NCI-H2081 treated with DMSO at 0.1 percent for 48 hours (cell line): ENCODE measurements at regions not wholly inside any gene's neighbourhood (a gene's known extent, or its start where the extent isn't known, plus 50 kb on each side); places are given as distances from the start of the nearest gene placed in this dataset.
"Not testable (repeated sequence)": the region's sequence is repeated elsewhere in the genome, so short reads cannot be mapped to it uniquely, and the experiment has no call there.

Experiments
- DNase-seq: peaks from one replicate; lab custom pipeline; 2025; lab: John Stamatoyannopoulos, UW

- no peak for DNase-seq
Observed at GRCh38 chr15:59833366-59833765, 144.2 kb upstream of the BNIP2 start.

GRCh38 chr15:59830873-59831272 lies 141.8 kb upstream of the BNIP2 start:
- no peak for DNase-seq

DNA sequence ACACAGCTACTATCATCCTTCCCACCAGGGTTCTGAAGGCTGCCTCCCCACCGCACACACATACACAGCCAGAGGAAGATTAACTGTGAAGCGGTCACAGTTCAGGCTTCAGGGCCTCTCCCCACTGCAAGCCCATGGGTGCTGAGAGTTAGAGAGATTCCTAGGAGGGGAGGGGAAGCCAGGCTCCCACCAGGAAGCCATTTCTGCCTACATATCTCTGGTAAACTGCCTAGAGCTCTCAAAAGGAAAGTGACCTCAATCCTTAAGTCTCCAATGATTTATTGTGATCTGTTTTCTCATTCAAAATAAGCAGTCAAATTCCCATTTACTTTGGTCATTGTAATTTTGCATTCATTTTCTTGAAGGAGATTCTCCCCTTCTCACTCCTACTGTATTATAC lies 141.0 kb upstream of the BNIP2 start:
- no peak for DNase-seq

DNA sequence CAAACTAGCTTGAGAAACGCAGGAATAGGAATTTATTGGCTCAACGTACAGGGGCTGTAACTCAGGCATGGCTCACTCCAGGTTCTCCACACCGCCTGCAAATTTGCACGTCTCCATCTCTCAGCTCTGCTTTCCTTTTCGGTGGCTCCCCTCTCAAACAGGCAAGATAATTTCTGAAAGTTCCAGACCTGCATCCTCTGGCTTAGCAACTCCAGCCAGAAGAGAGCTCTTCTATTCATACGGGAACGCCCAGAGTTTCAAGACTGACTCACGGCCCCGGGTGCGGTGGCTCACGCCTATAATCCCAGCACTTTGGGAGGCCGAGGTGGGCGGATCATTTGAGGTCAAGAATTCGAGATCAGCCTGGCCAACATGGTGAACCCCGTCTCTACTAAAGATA lies 139.7 kb upstream of the BNIP2 start:
- DNase-seq: no peak

GRCh38 chr15:59828263-59828662 lies 139.1 kb upstream of the BNIP2 start:
- no peak for DNase-seq

DNA sequence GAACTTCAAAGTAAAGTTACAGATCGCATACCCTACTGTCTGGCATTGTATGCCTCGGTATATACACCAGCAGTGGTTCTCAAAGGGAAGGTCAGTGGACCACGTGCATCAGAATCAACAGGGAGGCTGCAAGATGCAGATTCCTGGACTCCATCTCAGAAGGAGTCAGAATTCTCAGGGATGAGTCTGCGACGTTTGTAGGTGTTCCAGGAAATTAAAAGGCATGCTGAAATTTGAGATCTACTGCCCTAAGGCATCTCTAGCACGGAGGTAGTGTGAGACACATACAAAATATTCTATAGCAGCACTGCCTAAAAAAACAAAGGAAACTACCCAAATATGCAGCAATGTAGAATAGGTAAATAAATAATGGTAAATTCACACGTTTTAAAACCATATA lies 136.8 kb upstream of the BNIP2 start:
- DNase-seq: no peak

GRCh38 chr15:59821286-59821685 lies 132.2 kb upstream of the BNIP2 start:
- DNase-seq: no peak

DNA sequence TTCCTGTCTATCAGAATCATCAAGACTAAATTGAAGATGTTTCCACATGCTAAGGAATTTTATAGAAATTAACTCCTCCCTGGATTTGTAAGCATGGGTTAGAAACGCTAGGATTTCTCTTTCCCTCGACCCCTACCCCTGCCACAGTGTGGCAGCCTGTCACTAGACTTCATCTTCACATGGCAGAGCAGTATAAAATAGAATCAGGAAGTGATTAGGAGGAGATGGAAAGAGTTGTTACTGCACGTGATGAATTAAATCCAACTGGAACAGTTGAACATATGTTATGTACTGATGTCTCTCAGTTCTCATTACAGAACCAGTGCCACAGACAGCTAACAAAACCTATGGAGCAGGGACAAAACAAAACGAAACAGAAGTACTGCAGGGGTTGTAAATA lies 130.0 kb upstream of the BNIP2 start:
- no peak for DNase-seq

- DNase-seq: no peak
Observed at GRCh38 chr15:59818336-59818735, 129.2 kb upstream of the BNIP2 start.

GRCh38 chr15:59817834-59818233 lies 128.7 kb upstream of the BNIP2 start:
- no peak for DNase-seq

DNA sequence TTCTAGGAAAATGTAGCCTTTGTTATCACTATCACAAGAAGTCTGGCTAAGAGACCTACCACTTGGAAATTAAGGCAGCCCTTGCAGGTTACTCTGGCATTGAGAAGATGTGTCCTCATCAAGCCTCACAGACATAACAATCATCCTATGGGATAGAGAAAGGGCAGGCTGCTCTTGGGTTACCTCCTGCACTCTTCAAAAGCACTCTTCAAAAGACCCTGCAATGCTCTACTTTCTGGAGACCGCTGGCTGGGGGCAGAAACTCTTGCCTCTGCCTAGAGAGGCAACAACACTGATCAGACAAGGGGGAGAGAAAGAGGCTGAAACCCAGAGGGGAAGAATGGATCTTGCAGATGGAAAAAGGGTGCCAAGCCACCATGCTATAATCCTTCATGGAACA lies 127.9 kb upstream of the BNIP2 start:
- DNase-seq: no peak

- no peak for DNase-seq
Observed at GRCh38 chr15:59814409-59814808, 125.3 kb upstream of the BNIP2 start.

GRCh38 chr15:59812889-59813288 lies 123.8 kb upstream of the BNIP2 start:
- DNase-seq: no peak

- peak; percentile 62 for DNase-seq
Observed at GRCh38 chr15:59812250-59812870, 123.2 kb upstream of the BNIP2 start.

DNA sequence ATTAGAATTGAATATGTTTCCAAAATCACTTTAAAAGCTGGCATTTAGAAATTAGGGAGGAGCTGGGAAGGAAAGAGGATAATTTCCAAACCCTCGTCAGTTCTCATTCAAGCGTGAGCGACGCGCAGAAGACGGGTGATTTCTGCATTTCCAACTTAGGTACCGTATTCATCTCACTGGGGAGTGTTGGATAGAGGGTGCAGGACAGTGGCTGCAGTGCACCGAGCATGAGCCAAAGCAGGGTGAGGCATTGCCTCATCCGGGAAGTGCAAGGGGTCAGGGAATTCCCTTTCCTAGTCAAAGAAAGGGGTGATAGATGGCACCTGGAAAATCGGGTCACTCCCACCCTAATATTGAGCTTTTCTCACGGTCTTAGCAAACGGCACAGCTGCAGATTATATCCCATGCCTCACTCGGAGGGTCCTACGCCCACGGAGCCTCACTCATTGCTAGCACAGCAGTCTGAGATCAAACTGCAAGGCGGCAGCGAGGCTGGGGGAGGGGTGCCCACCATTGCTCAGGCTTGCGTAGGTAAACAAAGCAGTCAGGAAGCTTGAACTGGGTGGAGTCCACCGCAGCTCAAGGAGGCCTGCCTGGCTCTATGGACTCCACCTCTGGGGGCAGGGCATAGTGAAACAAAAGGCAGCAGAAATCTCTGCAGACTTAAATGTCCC lies 114.3 kb upstream of the BNIP2 start:
- not testable (repeated sequence) for DNase-seq

- no peak for DNase-seq
Observed at GRCh38 chr15:59801649-59802048, 112.5 kb upstream of the BNIP2 start.

DNA sequence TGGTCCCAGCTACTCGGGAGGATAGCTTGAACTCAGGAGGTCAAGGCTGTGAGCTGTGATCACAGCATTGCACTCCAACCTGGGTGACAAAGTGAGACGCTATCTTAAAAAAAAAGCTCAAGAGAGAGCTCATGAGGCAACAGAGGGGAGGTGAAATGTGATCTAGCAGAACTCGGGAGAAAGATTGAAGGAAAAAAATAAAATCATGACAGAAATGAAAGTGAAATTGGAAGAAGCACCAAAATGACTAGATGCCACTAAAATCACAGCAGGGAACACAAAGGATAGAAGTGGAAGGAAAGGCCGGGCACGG lies 109.4 kb upstream of the BNIP2 start:
- no peak for DNase-seq

DNA sequence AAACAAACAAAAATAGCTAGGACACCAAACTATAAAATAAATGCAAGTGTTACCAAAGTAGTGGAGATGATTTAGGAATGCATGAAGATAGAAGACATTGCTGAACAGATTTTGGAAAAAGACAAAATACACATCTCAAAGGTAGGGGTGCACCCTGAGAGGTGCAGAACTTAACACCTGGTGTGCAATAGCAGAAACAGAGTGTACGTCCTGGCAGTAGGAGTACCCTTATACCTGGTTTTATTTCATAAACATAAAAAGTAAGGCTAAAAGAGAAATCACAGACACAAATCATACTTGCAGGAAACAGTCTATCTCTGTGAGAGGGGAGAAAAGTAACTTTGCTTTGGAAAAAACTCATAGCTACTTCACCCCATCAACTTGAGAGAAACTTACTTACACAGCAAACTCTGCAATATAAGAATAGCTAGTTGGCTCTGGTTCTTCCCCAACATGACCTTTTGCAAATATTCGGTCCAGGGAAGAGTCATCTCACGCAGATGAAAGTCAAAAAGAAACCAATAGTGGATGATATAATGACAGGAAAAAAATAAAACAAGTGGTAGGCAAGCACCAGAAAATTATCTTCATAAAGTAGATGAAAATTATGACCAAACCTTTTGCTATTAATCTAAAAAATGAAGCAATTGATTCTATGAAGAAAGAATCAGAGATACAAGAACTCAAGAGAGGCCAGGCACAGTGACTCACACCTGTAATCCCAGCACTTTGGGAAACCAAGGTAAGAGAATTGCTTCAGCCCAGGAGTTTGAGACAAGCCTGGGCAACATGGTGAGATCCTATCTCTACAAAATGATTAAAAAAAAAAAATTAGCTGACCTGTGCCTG lies 108.9 kb upstream of the BNIP2 start:
- DNase-seq: no peak

- no peak for DNase-seq
Observed at GRCh38 chr15:59794229-59794886, 105.2 kb upstream of the BNIP2 start.

DNA sequence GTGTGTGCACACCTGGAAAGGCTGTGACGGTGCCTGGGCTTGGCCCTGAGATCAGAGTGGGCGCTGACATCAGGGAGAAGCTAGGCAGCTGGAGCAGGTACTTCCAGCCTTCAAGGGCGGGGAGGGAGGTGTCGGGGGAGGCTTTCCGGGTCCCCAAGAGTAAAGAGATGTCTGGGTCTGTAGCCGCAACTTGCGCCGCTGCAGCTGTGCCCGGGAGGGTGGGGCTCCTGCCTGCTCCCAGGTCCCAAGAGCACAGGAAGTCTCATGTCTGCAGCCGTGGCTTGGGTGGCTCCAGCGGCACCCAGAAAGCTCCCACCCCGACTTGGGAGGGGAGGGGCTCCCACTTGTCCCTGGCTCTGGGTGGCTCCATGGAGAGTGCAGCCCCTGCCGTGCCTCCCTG lies 103.2 kb upstream of the BNIP2 start:
- DNase-seq: no peak

DNA sequence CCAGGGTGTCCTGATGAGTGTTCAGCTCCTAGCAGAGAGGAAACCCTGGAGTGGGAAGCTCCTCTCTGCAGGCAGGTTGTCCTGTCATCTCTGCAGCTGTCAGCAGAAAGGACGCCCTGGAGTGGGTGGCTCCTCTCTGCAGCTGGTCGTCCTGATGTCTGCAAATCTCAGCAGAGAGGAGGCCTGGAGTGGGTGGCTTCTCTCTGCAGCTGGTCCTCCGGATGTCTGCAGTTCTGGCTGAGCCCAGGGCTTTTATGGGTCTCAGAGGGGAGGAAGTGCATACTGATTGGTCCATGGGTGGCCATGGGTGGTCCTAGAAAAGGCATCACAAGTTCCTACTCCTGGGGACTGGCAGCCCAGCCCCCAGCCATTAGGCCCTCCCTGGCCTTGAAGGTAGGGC lies 102.6 kb upstream of the BNIP2 start:
- no peak for DNase-seq

DNA sequence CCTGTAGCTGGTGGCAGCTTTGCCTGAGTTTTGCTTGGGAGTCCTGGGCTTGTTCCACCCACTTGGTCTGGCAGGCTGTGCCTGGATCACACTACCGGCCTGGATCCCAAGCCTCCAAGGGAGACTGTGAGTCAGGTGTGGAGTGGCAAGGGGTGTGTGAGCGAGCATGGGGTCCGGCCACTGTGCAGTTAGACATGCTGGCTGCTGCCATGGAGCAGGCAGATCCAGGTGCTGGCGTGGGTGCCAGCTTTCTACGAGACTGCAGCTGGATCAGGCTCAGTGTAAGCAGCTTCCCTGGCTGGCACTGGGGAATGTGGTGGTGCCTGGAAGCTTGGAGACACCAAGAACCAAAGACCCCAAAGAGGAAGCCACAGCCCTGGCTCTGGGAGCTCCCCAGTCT lies 102.0 kb upstream of the BNIP2 start:
- no peak for DNase-seq

GRCh38 chr15:59786466-59786865 lies 97.3 kb upstream of the BNIP2 start:
- DNase-seq: not testable (repeated sequence)
